Activated CD8-positive, alpha-beta memory T cell treated with anti-CD3 and anti-CD28 coated beads for 1 hour (primary cell): ENCODE measurements at regions not wholly inside any gene's neighbourhood (a gene's known extent, or its start where the extent isn't known, plus 50 kb on each side); places are given as distances from the start of the nearest gene placed in this dataset.

ENCODE experiments used
- DNase-seq, 2 donors: peaks; one replicate each; pipeline ENCODE4 v3.0.0-alpha.2; 2020; ENCODE audit warnings: low read depth in 1 of 2; ENCODE audit errors: extremely low read depth in 1 of 2

DNA sequence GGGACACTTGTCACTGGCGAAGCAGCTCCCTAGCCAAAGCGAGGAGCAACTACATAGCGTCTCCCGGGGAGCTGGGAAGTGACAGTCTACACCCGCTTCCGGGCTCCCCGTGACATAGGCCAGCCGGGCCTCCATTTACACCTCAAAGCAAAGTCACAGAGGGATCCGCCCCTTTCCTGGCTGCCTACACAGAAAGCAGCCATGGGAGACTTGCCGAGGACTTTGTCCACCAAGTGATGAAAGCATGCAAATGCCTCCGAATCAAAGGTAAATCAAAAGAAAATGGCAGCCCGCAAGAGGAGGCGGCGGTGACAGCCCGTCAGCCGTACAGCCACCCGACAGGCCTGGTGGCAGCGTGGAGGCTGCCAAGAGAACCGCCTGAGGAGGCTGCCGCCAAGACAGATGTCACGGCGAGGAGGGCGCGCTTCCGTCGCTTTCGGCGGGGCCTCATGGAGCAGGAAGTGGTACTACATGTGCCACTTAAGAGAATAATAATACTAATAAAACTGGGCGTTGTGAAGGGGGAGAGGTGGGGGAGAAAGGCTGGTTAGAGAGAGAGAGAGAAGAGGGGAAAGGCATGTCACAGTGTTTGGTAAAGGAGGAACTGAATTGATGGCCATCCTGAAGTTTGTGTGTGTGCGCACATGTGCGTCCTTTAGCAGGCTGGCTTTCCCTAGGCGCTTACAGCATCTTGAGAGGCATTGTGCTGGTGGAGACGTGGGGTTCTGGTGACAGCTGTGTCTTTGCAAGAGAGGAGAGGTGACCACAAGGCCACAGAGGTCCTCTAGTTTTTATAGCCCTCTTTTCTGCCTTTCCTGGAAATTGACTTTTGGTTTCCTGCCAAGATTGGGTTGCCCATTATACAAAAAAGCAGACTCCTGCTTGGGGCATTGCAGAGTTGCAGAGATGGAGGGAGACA lies 661.7 kb downstream of the VRK1 start:
- DNase-seq = peak; percentile 53 to 60

DNA sequence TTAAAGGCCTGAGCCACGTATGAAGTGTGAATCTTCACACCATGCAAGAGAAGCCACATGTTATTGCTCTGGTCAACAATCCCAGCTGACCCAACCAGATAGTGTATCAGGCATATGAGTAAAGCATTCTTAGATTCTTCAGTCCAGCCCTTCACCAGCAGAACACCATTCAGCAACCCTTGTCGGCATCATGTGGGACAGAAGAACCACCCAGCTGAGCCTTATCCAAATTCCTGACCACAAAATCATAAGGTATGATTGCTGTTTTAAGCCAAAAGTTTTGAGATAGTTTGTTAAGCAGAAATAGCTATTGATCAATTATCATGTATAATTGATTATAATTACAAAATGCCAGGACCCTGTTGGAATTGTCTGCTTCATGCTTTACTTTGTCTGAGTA lies 664.9 kb downstream of the VRK1 start:
- no peak for DNase-seq

DNA sequence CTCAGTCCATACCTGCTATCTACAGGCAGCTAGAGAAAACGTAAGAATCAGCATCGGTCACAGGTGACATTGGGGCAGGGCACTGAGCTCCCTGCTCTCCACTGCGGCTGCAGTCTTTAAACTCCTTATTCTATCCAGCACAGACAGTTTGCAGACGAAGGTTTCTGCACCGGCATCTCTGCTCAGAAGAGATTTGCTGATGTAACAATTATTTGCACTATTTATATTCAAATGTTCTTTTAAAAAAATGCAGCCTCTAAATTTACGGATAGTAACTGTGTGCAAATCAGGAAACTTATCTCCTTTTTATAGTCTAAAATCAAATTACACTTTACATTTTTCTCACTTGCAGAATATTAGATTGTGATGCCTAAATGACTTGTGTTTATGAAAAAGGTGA lies 671.0 kb downstream of the VRK1 start:
- DNase-seq = no peak

DNA sequence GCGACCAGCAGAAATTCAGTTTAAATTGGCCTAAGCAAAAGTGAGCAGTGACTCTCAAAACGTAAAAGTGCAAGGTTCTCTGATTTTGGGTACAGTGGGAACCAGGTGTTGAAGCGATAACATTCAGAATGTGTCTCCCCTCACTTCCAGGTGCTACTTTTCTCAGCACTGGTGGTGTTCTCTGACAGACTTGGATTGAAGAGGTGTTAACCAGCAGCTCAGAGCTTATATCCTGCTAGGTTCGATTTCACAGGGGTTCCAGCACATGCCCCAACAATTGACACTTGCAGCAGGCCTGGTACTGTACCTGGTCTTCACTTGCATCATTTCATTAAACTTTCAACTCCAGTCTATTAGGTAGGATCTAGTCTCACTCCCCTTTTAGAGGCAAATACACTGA lies 680.2 kb downstream of the VRK1 start:
- no peak for DNase-seq

DNA sequence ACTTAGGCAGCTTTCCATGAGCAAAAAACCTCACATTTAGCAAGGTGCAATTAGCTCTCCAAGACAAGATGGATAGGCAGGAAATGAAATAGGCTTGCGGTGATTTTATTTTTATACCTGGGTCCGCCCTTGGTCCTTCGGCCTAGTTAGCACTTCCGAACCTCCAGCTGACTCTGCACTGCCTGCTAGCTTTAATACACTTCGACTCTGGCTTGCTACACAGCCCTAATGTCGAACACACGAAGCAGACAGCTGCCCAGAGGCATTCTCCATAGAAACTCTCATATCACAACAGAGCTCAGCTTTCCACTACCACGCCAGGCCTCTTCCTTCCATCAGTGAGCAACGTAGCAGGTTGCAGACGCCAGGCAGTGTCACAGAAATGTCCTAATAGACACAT lies 688.0 kb downstream of the VRK1 start:
- DNase-seq = no peak

DNA sequence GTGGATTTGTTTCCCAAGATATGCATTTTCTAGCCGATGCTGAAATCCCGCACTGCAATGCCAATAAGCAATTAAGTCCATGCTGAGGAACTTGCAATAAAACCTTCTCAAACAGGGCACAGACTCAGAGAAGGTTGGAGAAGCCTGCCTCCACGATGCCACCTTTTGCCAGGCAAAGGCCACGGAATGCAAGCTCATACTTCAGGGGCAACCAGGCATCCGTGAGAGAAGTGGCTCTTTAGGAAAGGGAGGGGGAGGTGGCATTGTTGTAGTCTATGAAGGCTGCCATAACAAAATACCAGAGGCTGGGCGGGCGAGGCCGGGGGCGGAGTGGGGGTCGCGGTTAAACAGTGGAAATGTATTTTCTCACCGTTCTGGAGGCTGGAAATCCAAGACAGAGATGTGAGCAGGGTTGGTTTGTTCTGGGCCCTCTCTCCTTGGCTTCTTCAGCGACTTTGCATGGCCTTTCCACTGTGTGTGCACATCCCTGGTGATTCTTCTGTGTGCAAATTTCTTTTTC lies 689.5 kb downstream of the VRK1 start:
- DNase-seq = no peak

DNA sequence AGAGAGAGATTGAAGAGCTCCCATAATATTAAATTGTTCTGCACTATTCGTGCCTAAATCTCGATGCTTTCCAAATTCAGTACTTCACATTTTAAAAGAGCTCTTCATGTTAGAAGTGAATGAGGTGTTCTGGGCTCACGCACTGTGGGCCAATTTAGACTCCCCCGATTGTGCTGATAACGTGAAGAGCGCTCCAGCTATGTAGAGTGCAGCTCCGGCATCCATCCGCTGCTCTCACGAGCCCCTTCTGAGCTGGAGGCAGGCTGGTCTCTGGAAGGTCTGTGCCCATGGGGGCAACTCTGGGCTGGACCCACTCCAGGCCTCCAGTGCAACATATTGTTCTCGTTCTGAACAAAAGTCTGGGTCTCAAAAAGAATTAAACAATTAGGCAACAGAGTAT lies 692.6 kb downstream of the VRK1 start:
- no peak for DNase-seq

DNA sequence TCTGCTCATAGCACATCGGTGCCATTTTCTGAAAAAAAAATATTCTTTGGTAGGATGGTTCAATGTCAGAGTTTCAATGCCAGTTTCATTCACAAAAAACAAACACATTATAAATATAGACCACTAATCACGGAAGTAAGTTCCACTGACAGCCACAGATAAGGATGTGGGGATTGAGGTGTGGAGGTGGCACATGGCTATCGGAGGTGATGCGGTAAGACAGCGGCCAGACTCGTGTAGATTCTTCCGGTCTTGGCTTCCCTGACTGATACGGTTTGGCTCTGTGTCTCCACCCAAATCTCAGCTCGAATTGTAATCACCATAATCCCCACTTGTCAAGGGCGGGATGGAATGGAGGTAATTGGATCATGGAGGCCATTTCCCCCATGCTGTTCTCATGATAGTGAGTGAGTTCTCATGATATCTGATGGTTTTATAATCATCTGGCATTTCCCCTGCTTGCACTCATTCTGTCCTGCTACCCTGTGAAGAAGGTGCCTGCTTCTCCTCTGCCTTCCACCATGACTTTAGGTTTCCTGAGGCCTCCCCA lies 693.4 kb downstream of the VRK1 start:
- peak in 1 of 2 donors; percentile 1 for DNase-seq

DNA sequence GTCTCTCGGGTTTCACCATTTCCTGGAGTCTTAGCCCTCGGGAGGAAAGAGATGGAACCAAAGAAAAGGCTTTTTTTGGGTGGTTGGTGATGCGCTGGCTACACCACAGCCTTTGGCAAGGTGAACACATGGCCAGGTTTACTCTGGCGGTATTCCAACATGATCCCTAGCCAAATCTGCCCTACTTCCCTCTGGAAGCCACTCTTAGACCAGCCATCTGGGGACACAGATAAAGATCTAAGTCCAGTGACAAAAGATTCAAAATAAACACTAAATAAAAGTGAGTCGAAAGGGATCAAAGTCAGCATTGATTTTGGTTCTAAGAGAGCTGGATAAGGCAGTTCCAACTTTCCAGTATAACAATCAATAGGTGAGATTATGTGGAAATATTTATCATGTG lies 694.5 kb downstream of the VRK1 start:
- DNase-seq = no peak

DNA sequence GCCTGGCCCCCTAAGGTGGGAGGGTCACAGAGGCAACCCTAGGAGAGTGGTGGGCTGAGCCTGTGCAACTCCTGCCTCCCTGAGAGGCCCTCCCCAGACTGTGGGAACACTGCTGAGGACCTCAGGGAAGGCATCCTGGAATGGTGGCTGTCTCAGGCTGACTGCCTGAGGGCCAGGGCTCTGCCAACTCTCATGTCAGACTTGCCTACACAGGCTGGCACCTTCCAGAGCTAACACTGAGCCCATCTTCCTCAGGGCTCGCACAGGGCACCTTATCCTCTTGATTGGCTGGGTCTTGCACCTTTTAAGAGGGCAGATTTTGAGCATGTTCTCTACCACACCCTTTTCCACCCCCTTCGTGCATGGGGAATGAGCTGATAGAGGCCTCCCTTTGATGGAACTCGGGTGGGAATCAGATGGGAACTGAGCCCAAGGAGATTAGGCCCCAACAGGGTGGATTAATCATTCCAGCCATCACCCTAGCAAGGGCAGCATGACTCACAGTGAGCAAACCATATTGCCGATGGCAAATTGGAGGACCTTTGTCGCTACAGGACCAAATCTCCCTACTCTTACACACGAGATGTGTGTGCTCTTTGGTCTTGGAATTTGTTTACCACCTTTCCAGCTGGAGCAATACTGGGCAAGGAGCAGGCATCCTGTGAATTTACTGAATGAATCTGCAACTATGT lies 702.8 kb downstream of the VRK1 start:
- DNase-seq = no peak

DNA sequence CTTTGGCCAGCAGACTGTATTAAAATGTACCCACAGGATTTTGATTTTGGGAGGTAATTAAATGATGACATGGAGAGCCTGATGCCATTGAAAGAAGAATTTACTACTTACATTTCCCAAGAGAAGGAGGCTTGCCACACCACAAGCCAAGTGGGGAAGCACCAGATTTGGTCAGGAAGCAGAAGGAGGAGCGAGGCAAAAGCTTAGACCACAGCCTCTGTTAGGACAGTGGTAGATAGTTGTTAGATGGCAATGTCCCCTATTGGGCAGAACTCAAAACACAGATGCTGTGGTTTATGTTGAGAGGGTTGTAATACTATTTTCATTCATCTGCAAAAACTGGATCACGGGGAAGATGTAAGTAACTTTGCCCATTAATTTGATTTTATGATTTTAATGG lies 709.4 kb downstream of the VRK1 start:
- DNase-seq = no peak

DNA sequence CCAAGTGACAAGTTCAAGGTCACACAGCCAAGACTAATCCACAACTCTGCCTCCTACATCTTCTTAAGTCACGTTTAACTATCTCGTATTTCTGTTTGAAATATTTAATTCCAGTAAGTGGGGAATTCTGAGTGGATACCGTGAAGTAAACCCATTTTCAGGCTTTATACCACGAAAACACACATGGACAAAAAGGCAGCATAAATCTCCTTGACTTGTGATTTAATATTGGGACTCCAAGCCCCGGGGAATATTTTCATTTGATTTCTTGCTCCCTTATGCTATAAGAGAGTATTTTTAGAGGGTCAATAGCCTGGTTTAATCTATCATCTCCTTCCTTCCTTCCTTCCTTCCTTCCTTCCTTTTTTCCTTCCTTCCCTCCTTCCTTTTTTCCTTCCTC lies 716.7 kb downstream of the VRK1 start:
- no peak for DNase-seq

DNA sequence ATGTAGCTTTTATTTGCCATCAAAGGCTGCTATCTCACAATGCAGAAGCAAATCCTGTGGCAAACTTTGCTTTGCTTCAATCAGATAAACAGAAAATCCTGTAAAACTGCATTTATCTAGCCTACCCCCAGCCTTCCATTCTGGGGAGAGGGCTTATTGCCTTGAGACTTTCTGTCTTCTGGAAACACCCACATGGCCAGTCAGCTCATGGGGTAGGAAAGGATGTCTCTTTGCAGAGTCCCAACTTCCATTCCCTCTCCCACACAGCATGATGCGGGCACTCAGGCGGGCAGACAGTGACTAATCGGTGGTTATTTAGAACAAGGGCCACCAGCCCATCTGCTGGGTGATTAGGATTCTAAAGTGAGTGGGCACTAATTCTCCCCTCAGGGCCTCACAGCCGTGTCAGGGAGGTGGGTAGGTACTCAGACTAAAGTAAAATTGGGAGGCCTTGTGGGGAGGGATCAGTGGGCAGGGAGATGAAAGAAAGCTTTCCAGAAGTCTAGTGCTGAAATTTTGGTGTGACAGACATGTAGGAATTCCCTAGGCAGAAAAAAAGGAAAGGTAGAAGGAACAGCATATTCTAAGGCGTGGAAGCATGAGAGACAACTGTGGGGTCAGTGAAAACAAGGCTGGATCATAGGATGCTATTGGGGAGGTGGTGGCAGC lies 720.5 kb downstream of the VRK1 start:
- no peak for DNase-seq

DNA sequence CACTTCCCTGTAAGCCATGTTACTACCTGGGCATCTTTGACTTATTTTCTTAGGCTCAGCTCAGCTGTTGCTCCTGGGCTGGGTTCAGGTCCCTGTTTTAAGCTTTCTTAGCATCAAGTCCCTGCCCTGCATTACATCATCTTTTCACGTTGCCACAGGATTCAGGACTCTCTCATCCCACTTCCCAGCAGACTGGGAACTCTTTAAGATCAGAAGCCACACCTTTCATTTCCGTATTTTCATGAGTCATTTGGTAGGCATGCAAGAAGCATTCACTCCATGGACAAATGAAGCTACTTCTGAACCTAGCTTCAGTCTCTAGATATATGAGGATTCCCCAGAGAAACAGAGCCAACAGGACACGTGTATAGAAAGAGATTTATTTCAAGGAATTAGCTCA lies 726.8 kb downstream of the VRK1 start:
- no peak for DNase-seq

DNA sequence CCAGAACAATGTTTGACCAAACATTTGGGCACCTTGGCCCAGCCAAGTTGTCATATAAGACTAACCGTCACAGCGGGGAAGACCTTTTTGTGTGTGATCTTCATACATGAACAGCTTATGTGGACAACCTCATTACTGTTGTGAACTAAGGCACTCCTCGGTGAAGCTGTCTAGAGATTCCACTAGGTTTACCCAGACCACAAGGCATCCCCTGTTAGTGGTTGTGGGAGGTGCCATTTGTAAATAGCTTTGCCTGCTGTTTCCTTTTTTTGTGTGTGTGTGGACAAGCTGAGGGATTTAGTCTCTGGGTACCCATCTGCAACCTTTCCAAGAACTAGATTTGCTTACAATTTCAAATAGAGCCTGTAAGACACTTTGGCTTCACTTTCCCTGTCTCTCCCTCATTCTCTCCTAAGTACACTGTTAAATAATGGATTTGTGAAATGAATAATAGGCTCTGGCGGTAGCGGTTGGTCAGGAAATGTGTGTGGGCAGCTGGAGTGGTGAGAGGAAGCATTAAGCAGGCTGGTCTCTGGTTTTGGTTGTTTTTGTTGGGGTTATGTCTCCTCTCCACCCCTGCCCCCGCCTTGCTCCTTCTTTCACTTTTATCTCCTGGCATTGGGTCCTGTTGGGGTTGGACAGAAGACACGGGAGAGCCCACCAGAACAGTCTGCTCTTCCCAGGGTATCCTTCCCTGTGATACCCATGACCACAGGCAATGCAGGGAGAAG lies 727.6 kb downstream of the VRK1 start:
- no peak for DNase-seq

DNA sequence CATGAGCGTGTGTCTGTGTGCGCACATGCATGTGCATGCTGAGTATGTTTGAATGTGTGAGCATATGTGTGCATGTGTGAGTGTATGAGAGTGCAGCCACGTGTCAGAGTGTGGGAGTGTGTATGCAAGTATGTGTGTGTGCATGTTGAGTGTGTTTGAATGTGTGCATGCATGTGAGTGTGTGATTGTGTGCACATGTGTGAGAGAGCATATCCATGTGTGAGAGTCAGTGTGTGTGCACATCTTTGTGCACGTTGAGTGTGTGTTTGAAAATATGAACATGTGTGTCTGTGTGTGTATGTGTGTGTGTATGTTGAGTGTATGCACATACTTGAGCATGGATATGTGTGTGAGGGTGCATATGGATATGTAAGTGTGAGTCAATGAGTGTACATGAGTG lies 730.8 kb downstream of the VRK1 start:
- DNase-seq = no peak

DNA sequence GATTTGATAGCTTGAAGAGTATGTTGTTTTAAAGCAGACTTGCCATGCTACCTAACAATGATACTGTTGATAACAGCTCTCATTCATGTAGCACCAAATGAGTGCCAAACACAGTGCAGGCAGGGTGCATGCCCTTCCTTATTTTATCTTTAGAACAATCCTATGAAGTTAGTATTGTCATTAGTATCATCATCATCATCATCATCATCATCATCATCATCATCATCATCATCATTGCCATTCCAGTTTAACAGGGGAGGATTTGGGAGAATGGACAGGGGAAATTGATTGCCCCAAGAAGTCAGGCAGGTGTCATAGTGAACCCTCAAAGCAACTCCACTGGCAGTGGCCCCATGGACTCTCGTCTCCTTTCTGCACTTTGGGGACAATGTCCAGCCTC lies 734.9 kb downstream of the VRK1 start:
- DNase-seq = no peak

DNA sequence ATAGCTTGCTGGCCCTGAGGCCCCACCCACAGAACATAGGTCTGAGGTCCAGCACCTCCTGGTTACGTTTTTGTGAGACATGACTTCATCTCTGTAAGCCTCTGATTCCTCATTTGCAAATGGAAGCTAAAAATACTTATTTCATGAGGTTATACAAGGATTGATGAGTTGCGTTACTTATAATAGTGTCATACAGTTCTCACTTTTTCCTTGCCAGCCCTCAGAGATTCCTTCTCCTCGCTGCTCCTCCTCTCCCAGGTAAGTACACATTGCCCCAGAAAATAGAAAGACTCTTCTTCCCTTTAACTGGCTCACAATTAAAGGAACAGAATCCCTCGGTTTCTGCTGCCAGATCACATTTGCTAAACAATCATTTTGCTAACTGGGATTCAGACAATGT lies 739.2 kb downstream of the VRK1 start:
- DNase-seq = no peak

DNA sequence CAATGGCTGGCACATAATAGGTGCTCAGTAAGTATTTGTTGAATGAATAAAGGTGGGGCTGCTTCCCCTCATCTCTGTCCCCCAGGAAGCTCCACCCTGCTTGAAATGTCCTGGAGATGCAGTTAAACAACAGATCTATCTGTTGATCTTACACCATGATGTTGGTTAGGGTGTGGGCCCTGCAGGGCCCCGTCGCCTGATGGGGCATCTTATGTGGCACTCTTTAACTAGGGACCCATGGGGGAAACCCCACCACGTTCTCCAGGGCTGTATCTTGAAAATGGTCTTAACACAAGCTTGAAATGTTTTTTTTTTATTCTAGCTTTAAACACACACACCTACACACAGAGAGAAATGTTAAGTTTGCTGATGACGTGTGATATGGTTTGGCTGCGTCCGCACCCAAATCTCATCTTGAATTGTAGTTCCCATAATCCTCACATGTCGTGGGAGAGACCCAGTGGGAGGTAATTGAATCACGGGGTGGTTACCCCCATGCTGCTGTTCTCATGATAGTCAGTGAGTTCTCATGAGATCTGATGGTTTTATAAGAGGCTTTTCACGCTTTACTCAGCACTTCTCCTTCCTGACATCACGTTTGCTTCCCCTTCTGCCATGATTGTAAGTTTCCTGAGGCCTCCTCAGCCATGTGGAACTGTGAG lies 741.7 kb downstream of the VRK1 start:
- DNase-seq = no peak

DNA sequence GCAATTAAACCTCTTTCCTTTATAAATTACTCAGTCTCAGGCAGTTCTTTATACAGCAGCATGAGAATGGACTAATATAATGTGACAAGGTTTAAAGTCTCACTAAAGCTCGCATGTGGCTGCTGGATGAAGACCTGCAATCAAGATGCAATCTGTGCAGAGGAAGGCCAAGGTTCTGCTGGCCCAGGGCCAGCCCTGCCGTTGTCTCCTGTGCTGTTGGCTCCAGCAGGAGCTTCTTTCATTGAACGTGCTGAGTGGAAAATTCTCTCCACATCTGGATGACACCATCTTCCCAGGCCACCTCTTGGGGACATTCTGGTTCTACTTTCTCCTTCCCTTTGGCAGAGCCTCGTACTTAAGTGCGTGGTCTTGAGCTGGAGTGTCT lies 742.2 kb downstream of the VRK1 start:
- no peak for DNase-seq
